Kidney tubule cell (primary cell): ENCODE measurements at regions not wholly inside any gene's neighbourhood (a gene's known extent, or its start where the extent isn't known, plus 50 kb on each side); places are given as distances from the start of the nearest gene placed in this dataset.
A peak's percentile ranks its signal among the peaks of the same experiment; 100 is the strongest.
"Not testable (repeated sequence)": the region's sequence is repeated elsewhere in the genome, so short reads cannot be mapped to it uniquely, and the experiment has no call there.

Experiments
- DNase-seq: peaks from one replicate; pipeline ENCODE4 v3.0.0-alpha.2; 2018; ENCODE audit warnings: low spot score

- not testable (repeated sequence) for DNase-seq
These were observed 1822.6 kb upstream of the PIK3C3 start for GRCh38 chr18:40132438-40132837.

GRCh38 chr18:40124107-40124506, 1830.9 kb upstream of the PIK3C3 start:
- DNase-seq, result peak; percentile 73

GRCh38 chr18:40120796-40121391, 1834.1 kb upstream of the PIK3C3 start:
- no peak for DNase-seq

GRCh38 chr18:40120356-40120755, 1834.7 kb upstream of the PIK3C3 start:
- DNase-seq, result no peak

- not testable (repeated sequence) for DNase-seq
These were observed 1835.5 kb upstream of the PIK3C3 start for GRCh38 chr18:40119581-40119980.

GRCh38 chr18:40110455-40110854, 1844.6 kb upstream of the PIK3C3 start:
- no peak for DNase-seq

GRCh38 chr18:40109252-40110049, 1845.6 kb upstream of the PIK3C3 start:
- peak; percentile 33 for DNase-seq

- no peak for DNase-seq
These were observed 1846.4 kb upstream of the PIK3C3 start for GRCh38 chr18:40108596-40108995.

GRCh38 chr18:40102903-40103302, 1852.1 kb upstream of the PIK3C3 start:
- DNase-seq, result no peak

- DNase-seq, result no peak
These were observed 1855.4 kb upstream of the PIK3C3 start for GRCh38 chr18:40099641-40100040.

- no peak for DNase-seq
These were observed 1858.4 kb upstream of the PIK3C3 start for GRCh38 chr18:40096675-40097074.

- DNase-seq, result peak; percentile 1
These were observed 1860.6 kb upstream of the PIK3C3 start for GRCh38 chr18:40094441-40094840.

GRCh38 chr18:40088130-40088529, 1866.9 kb upstream of the PIK3C3 start:
- DNase-seq, result no peak

GRCh38 chr18:40079786-40080185, 1875.2 kb upstream of the PIK3C3 start:
- no peak for DNase-seq

GRCh38 chr18:40075616-40076015, 1879.4 kb upstream of the PIK3C3 start:
- no peak for DNase-seq

GRCh38 chr18:40072761-40073160, 1882.3 kb upstream of the PIK3C3 start:
- DNase-seq, result no peak

GRCh38 chr18:40066368-40066767, 1888.7 kb upstream of the PIK3C3 start:
- DNase-seq, result no peak

GRCh38 chr18:40063488-40063887, 1891.5 kb upstream of the PIK3C3 start:
- no peak for DNase-seq

- no peak for DNase-seq
These were observed 1893.9 kb upstream of the PIK3C3 start for GRCh38 chr18:40061086-40061485.

GRCh38 chr18:40060562-40060961, 1894.5 kb upstream of the PIK3C3 start:
- no peak for DNase-seq

GRCh38 chr18:40058811-40059570, 1896.0 kb upstream of the PIK3C3 start:
- DNase-seq, result no peak

GRCh38 chr18:40056079-40056692, 1898.8 kb upstream of the PIK3C3 start:
- no peak for DNase-seq
